EH (cell line): ENCODE measurements at regions not wholly inside any gene's neighbourhood (a gene's known extent, or its start where the extent isn't known, plus 50 kb on each side); places are given as distances from the start of the nearest gene placed in this dataset.

Experiments used
- DNase-seq: peaks from one replicate; pipeline ENCODE4 v3.0.0-alpha.2; 2015; ENCODE audit warnings: low read depth

DNA sequence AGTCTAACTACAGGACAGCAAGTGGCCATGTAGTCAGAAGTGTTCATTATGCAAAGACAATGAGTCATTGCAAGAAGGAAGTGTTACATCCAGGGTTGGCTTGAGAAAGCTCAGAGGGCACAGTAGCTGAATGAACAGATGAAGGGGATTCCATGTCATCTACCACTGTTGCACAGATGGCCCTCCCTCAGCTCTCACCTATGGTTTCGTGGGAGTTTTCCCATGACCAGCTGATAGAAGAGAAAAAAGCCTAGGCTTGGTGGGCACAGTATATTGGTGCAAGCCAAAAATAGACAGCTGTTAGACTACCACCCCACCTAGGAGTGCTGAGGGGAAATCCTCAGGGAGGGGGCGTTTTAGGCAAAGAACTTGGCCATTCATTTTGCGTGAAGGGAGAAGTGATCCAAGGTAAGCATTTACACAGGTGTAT lies 217.0 kb downstream of the DMRT2 start:
- no peak for DNase-seq

DNA sequence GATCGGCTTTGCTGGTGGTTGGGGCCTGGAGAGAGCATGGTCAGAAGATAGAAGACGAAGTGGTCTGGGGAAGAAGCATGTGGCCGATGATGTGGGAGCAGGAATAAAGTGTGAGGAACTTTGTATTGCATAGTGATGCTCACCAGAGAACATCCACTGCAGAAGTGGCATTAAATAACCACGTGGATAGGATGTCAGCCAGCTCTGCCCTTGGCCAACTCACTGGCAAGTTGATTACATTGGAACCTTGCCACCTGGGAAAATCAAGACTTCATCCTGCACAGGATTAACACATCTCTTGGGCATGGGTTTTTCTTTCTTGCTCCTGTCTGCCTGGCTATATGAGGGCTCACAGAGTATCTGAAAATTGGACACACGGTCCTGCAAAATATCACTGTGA lies 217.4 kb downstream of the DMRT2 start:
- DNase-seq = no peak

DNA sequence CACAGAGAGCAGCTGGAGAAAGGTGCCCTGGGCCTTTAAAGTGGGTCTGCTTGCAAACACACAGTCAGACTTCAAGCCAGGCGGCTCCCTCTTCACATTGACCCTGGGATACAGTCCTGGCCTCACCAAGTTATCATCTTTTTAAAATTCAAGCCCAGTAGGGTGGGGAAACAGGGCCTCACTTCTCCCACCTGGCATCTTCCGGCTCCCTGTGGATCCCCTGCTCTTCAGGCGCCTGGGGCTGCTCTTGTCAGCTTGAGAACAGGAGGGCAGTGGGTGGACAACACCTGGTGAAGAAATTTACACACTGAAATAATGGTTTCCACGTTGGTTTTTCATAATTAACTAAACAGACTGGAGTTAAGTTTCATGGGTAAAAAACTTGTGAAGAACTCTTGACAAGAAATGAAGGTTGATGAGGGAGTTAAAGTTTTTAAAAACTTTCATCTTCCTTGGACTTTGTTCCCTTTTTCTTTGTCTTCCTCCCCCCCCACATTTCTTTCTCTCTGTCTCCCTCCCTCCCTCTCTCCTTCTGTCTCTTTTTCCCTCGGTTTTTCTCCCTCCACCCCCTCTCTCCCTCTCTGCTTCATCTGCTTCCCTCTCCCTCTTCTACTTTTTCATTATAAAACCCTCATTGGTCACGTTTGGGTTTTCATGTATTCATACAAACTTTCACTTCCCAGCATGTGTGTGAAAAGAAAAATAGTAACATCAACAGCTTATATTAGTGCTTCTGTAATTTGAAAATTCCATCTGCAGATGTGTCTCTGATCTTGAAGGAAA lies 219.6 kb downstream of the DMRT2 start:
- no peak for DNase-seq

- DNase-seq = no peak
Measured at GRCh38 chr9:1271367-1271766, 221.2 kb downstream of the DMRT2 start.

- no peak for DNase-seq
Measured at GRCh38 chr9:1271786-1272185, 221.6 kb downstream of the DMRT2 start.

- DNase-seq = no peak
Measured at GRCh38 chr9:1272488-1272887, 222.3 kb downstream of the DMRT2 start.

GRCh38 chr9:1273859-1274258 lies 223.7 kb downstream of the DMRT2 start:
- no peak for DNase-seq

DNA sequence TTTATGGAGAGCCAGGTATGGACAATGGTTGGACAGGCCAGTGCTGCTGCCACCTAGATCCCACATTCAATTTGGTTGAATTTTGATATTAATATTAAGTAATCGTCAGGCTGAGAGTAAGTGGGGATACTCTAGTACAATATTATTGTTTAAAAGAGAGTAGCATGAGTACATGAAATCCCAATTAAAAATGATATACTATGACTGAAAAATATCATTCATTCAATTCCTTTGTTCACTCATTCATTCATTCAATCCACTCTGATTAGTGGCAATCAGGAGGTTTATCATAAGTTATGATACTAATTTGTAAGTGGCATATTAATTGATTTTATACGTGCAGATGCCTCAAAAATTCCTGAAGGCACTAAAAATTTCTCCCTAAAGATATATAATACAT lies 224.2 kb downstream of the DMRT2 start:
- DNase-seq = no peak

GRCh38 chr9:1276474-1276873 lies 226.3 kb downstream of the DMRT2 start:
- no peak for DNase-seq

DNA sequence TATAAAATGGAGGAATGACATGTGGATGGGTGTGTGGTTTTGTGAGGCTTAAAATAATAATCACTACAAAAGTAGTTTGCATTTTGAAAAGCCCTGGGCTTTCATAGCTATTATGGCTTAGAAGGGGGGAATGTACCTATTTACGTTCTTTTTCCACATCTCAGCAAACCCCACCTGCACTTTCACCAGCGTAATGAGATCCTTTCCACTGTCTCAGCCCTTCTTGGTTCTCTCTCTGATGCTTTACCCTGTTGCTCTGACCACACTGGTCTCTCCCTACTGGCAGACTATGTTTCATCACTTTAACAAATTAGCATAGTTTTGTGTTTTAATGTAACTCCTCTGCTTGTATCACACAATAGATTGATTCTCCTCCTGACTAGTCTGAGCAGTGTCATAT lies 234.6 kb downstream of the DMRT2 start:
- no peak for DNase-seq

DNA sequence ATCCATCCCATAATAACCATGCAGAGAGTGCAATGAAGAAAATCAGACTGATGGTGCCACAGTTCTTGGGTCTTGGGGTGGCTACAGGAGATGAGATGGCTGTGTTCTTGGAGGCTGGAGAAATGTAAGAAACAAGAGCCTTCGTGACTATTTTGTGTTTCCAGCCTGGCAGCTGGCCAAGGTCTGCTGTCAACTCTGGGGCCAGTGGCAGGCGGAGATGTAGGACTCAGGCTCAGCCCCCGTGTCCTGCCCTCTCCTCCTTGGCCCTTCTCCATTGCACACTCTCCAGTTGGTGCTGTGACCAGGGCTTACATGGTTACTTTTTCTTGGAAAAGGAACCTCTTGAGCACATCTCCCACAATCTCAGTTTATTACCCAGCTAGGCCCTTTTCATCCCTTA lies 235.4 kb downstream of the DMRT2 start:
- no peak for DNase-seq

GRCh38 chr9:1292384-1292783 lies 242.2 kb downstream of the DMRT2 start:
- DNase-seq = no peak

DNA sequence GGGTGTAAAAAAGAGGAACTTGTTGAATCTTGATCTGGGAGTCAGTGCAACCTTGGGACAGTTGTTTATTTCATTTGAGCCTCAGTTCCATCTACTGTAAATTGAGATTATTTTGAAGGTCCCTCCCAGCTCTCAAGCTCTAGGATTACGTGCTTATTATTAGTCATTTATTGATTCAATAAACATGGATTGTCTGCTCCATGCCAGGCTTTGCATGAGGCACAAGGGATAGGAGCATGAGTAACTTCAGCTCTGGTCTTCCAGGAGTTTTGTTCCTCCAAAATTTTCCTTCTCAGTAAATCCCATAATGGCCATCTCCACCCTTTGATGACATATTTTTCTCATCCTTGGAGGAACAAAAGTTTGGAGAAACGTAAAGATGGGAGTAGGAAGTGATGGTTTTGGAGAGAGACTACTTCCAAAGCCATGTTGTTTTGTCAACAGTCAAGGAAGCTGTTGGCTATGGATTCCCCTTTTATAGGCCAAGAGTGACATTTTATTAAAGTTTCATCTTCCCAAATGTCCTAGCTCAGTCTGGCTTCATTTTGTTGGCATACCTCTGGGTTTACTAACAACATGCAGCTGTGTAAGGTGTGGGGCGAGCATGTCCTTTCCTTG lies 244.6 kb downstream of the DMRT2 start:
- DNase-seq = no peak

DNA sequence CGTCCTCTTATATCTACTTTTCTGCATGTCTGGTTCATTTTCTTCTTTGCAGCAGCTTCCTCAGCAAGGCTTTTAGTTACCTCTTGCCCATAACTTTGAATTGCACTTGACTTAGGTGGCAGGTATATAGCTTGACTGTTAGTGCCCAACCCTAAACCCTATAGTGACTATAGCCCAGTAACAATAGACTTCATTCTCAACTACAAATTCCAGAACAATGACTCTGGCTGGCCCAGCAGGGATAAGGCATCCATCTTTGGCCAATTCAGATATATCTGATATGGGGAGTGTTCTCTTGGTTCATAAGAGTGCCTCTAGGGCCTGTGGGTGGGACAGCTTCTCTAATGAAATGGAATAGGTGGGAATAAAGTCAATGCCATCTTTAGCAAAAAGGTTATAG lies 246.2 kb downstream of the DMRT2 start:
- DNase-seq = no peak

DNA sequence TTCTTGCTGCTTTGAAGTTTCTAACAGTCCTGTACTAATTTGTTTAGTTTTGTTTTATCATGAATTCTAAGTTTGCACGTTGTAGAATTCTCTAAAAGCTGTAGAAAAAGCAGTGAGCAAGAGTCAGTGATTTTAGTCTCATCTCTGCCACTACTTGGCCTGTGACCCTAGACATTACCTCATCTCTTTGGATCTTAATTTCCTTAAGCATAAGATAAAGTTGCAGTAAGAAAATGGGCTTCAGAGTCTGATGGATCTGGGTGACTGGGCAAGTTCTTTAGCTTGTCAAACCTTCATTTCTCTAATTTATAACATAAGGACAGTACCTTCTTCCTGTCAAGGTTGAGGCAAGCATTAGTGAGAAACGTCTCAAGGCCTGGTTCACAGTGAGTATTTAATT lies 247.9 kb downstream of the DMRT2 start:
- DNase-seq = no peak

DNA sequence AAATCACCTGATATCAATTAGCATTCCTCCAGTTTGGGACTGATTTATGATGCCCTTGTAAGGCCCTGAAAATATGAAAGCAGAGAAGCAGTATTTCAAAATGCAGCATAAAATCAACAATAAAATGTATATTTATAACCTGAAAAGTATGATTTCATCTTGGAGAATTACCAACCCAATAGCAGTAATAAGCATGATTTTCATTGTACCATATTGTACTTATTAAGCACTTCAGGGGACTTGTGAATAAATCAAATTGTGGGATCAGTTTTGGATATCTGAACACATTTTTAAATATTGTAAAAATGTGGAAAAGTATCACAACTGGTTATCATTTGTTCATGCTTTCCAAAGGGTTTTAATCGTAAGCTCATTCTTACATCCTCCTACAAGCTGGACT lies 250.8 kb downstream of the DMRT2 start:
- DNase-seq = no peak

DNA sequence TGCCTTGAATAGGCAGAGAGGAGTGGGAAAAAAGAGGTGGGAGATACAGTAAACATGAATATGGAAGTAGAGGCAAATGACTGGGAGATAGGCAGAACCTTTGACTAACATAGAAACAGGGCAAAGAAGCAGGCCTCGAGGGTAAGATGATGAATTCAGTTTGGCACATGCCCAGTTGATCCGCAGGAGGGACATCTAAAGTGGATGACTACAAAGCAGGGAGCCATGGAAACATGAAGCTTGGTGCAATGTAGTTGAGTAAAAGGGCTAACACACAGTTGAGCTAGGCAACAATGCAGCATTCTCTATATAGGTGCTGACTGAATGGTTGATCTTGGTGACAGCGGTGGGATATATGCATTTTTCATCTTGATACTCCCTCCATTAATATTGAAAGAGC lies 253.8 kb downstream of the DMRT2 start:
- no peak for DNase-seq

GRCh38 chr9:1311462-1312042 lies 261.4 kb downstream of the DMRT2 start:
- DNase-seq = no peak

DNA sequence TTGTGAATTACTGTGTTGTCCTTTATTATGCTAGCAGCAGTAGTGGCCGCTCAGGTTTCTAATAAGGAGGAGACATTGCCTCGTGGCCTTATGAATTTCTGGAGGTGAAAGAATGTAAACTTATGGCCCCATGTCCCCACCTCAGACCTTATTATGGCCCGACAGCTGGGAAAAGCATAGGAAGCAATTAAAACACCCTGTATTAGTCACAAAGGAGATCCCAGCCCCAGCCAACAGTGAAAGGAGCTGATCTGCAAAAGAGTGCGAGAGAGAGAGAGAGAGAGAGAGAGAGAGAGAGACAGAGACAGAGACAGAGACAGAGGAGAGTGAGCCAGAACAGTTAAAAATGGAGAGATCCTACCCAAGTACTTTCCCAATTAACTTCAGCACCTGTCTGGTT lies 269.3 kb downstream of the DMRT2 start:
- DNase-seq = no peak

- DNase-seq = no peak
Measured at GRCh38 chr9:1320051-1320557, 269.9 kb downstream of the DMRT2 start.

- DNase-seq = no peak
Measured at GRCh38 chr9:1320607-1321195, 270.5 kb downstream of the DMRT2 start.

DNA sequence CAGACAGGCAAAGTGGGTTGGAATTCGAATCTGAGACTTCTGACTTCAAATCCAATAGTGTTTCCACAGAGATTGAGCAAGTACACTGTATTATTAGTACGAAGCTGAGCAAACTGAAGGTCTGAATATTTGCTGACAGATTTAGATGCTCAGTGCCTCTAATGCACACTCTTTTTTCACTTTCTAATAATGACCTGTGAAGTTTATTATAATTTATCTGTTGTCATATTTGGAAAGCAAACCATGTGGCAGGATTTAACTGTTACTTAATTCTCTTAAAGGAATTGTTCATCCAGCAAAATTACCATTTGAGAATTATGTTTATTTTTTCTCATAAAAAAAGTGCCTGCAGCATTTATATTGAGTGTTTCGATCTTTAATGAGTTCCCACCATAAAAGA lies 277.3 kb downstream of the DMRT2 start:
- no peak for DNase-seq

DNA sequence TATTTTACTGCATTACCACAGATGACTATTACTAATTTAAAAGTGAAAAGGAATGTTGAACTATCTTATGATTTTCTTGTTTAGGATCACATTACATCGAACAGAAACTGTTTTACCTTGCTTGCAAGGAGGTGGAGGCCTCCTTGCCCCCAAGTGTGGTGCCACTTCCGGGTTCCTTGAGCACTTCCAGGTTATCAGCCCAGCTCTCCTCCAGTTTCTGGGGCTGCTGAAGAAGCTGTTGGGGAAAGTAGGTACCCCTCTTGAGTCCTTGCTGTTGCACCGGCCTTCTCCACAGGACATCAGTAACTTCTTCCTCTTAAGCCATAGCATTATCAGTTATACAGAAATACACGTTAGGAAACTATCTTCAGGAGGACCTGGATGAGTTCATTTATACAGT lies 278.2 kb downstream of the DMRT2 start:
- no peak for DNase-seq
